SU-DHL-6 (cell line): ENCODE measurements at regions not wholly inside any gene's neighbourhood (a gene's known extent, or its start where the extent isn't known, plus 50 kb on each side); places are given as distances from the start of the nearest gene placed in this dataset.

Experiments used
- H2AFZ ChIP-seq: fragments of 200-600 bp; sonication (generic); 2 replicates; pipeline ENCODE4 v1.6.1; 2014; ENCODE audit warnings: low read depth, mild to moderate bottlenecking, moderate library complexity, mixed read lengths, antibody characterized with exemption, low read length; ENCODE audit not compliant: severe bottlenecking
- H3F3A ChIP-seq: fragments of 200-600 bp; shearing (Covaris generic); 2 replicates; pipeline ENCODE4 v1.6.0; 2016; ENCODE audit warnings: antibody characterized with exemption, mild to moderate bottlenecking; ENCODE audit not compliant: insufficient read depth
- H3K27ac ChIP-seq: fragments of 200-600 bp; sonication (generic); 2 replicates; pipeline ENCODE4 v1.5.1; 2016; ENCODE audit warnings: low read depth, mild to moderate bottlenecking, low read length, moderate library complexity, mixed read lengths
- H3K27me3 ChIP-seq: fragments of 200-600 bp; sonication (generic), shearing (Covaris generic); 2 replicates; pipeline ENCODE4 v1.6.0; 2014; ENCODE audit warnings: mild to moderate bottlenecking, low read length
- H3K36me3 ChIP-seq: fragments of 200-600 bp; sonication (generic); 2 replicates; pipeline ENCODE4 v1.6.1; 2014; ENCODE audit warnings: mild to moderate bottlenecking, low read length, mixed read lengths
- H3K4me2 ChIP-seq: fragments of 300-600, 200-600 bp; shearing (Covaris generic), sonication (generic); 2 replicates; pipeline ENCODE4 v1.6.0; 2014; ENCODE audit warnings: low read length, low read depth, mild to moderate bottlenecking; ENCODE audit not compliant: poor library complexity, severe bottlenecking
- H3K4me3 ChIP-seq: fragments of 200-600 bp; sonication (generic); 2 replicates; pipeline ENCODE4 v1.5.1; 2014; ENCODE audit warnings: antibody characterized with exemption, low read length, mild to moderate bottlenecking, mixed read lengths; ENCODE audit not compliant: insufficient read depth, poor library complexity, severe bottlenecking
- H3K79me2 ChIP-seq: fragments of 200-600 bp; sonication (generic); 2 replicates; pipeline ENCODE4 v1.6.1; 2014; ENCODE audit warnings: mild to moderate bottlenecking, low read length, moderate library complexity; ENCODE audit not compliant: insufficient read depth
- H3K9ac ChIP-seq: fragments of 200-600 bp; sonication (generic); 2 replicates; pipeline ENCODE4 v1.7.0; 2014; ENCODE audit warnings: mild to moderate bottlenecking, low read length
- H3K9me2 ChIP-seq: fragments of 200-600 bp; sonication (generic); replicated peaks from 2 replicates; pipeline ENCODE4 v1.6.1; 2014; ENCODE audit warnings: low read length; ENCODE audit not compliant: insufficient read depth
- H3K9me3 ChIP-seq: fragments of 200-600 bp; sonication (generic); 2 replicates; pipeline ENCODE4 v1.6.1; 2014; ENCODE audit warnings: low read length, mixed read lengths; ENCODE audit not compliant: insufficient read depth
- H4K20me1 ChIP-seq: fragments of 200-600 bp; sonication (generic); 2 replicates; pipeline ENCODE4 v1.6.1; 2014; ENCODE audit warnings: low read depth, mild to moderate bottlenecking, antibody characterized with exemption, low read length, moderate library complexity, mixed read lengths
- CTCF ChIP-seq: fragments of 200-600 bp; sonication (generic); IDR thresholded peaks from one replicate; pipeline ENCODE4 v1.5.1; 2017; ENCODE audit warnings: antibody characterized with exemption, mild to moderate bottlenecking, low read length, moderate library complexity; ENCODE audit not compliant: insufficient read depth, poor library complexity, severe bottlenecking
- EZH2phosphoT487 ChIP-seq: fragments of 200-600 bp; sonication (generic), shearing (Covaris generic); conservative IDR thresholded peaks from 2 replicates; pipeline ENCODE4 v1.6.1; 2018; ENCODE audit warnings: mild to moderate bottlenecking, antibody characterized with exemption, low read length, moderate library complexity, mixed read lengths

GRCh38 chr4:170428929-170429328 lies 339.2 kb upstream of the AADAT start:
- H3K9ac ChIP-seq = no peak overlapping the region
- no peak overlapping the region for H3K4me3 ChIP-seq
- H3F3A ChIP-seq = no peaks in the 10 kb centered on the region
- no peaks in the 10 kb centered on the region for H4K20me1 ChIP-seq
- H3K9me2 ChIP-seq = no peaks in the 10 kb centered on the region
- H3K27me3 ChIP-seq = no peaks in the 10 kb centered on the region
- no peak for TF ChIP-seq EZH2phosphoT487
- TF ChIP-seq CTCF = no peak
- no peak overlapping the region for H2AFZ ChIP-seq
- no peaks in the 10 kb centered on the region for H3K9me3 ChIP-seq
- no peaks in the 10 kb centered on the region for H3K36me3 ChIP-seq
- no peak overlapping the region for H3K27ac ChIP-seq
- no peak overlapping the region for H3K4me2 ChIP-seq
- no peaks in the 10 kb centered on the region for H3K79me2 ChIP-seq

GRCh38 chr4:170425521-170426143 lies 335.9 kb upstream of the AADAT start:
- Histone ChIP-seq H3K9ac (no peak overlapping the region), H3K4me2 (no peak overlapping the region), H3K9me2 (no peaks in the 10 kb centered on the region), H2AFZ (no peak overlapping the region), H3K4me3 (no peak overlapping the region), H3K27me3 (no peaks in the 10 kb centered on the region), H3K27ac (no peak overlapping the region), H3F3A (no peaks in the 10 kb centered on the region), H3K36me3 (no peaks in the 10 kb centered on the region), H4K20me1 (no peaks in the 10 kb centered on the region), H3K79me2 (no peaks in the 10 kb centered on the region), H3K9me3 (no peaks in the 10 kb centered on the region)
- TF ChIP-seq CTCF = no peak
- no peak for TF ChIP-seq EZH2phosphoT487

- no peak overlapping the region for H3K4me3 ChIP-seq
- no peak overlapping the region for H2AFZ ChIP-seq
Observed at GRCh38 chr4:170425040-170425439, 335.3 kb upstream of the AADAT start.

GRCh38 chr4:170423137-170423536 lies 333.4 kb upstream of the AADAT start:
- H3K79me2 ChIP-seq = no peaks in the 10 kb centered on the region
- TF ChIP-seq CTCF = no peak
- TF ChIP-seq EZH2phosphoT487 = no peak
- no peak overlapping the region for H2AFZ ChIP-seq
- H3K4me3 ChIP-seq = no peak overlapping the region
- no peak overlapping the region for H3K27ac ChIP-seq
- H3K4me2 ChIP-seq = no peak overlapping the region
- H3K36me3 ChIP-seq = no peaks in the 10 kb centered on the region
- H3K9me3 ChIP-seq = no peaks in the 10 kb centered on the region
- H3K27me3 ChIP-seq = no peaks in the 10 kb centered on the region
- H4K20me1 ChIP-seq = no peaks in the 10 kb centered on the region
- no peaks in the 10 kb centered on the region for H3K9me2 ChIP-seq
- no peaks in the 10 kb centered on the region for H3F3A ChIP-seq
- H3K9ac ChIP-seq = no peak overlapping the region

More at GRCh38 chr4:170425040-170425439, 335.3 kb upstream of the AADAT start:
- H3K9ac ChIP-seq = no peak overlapping the region
- no peaks in the 10 kb centered on the region for H3K36me3 ChIP-seq
- H3K9me2 ChIP-seq = no peaks in the 10 kb centered on the region
- H3K27ac ChIP-seq = no peak overlapping the region
- no peaks in the 10 kb centered on the region for H4K20me1 ChIP-seq
- no peaks in the 10 kb centered on the region for H3K9me3 ChIP-seq
- no peak overlapping the region for H3K4me2 ChIP-seq
- no peaks in the 10 kb centered on the region for H3K27me3 ChIP-seq
- H3K79me2 ChIP-seq = no peaks in the 10 kb centered on the region
- TF ChIP-seq EZH2phosphoT487 = no peak
- no peaks in the 10 kb centered on the region for H3F3A ChIP-seq
